CD4-positive, alpha-beta T cell (primary cell): ENCODE measurements at regions not wholly inside any gene's neighbourhood (a gene's known extent, or its start where the extent isn't known, plus 50 kb on each side); places are given as distances from the start of the nearest gene placed in this dataset.

ENCODE experiments used
- ATAC-seq: fragments of 200-7000 bp; cut with Tn5 transposase; one replicate; pipeline ENCODE4 v1.10.0; 2022; ENCODE audit warnings: mild to moderate bottlenecking; ENCODE audit not compliant: poor library complexity
- CTCF ChIA-PET: fragments of 350-600 bp; sonication (Branson Sonifier 250); formaldehyde crosslinking; loops from one replicate; lab custom pipeline; 2021; ENCODE audit warnings: antibody characterized with exemption, inconsistent platforms; lab: Charles Lee
- POLR2A ChIA-PET: fragments of 350-600 bp; sonication (Branson Sonifier 250); formaldehyde crosslinking; loops from one replicate; lab custom pipeline; 2021; ENCODE audit warnings: antibody characterized with exemption, inconsistent platforms; lab: Charles Lee
- DNase-seq, 14 experiments: peaks; one replicate each; pipeline ENCODE4 v3.0.0-alpha.2; 2013 to 2020; ENCODE audit warnings: mixed read lengths in 2 of 14
- H3K27ac ChIP-seq, 2 donors: one replicate each; pipeline versions ENCODE4 v1.5.1 to v1.7.0; 2013; ENCODE audit warnings: low read length in 2 of 2, low read depth in 1 of 2, mild to moderate bottlenecking in 1 of 2
- H3K27me3 ChIP-seq, 2 experiments: 1 replicate in 1 of 2; 2 replicates in 1 of 2; pipeline versions ENCODE4 v1.6.1 to v1.7.0; 2013; ENCODE audit warnings: low read length in 2 of 2, control low read depth in 1 of 2, mild to moderate bottlenecking in 1 of 2, moderate library complexity in 1 of 2; ENCODE audit not compliant: insufficient read depth in 2 of 2, control insufficient read depth in 1 of 2
- H3K36me3 ChIP-seq: one replicate; pipeline ENCODE4 v1.6.1; 2013; ENCODE audit warnings: low read length, control low read depth; ENCODE audit not compliant: insufficient read depth
- H3K4me1 ChIP-seq: one replicate; pipeline ENCODE4 v1.6.1; 2013; ENCODE audit warnings: low read length, control low read depth; ENCODE audit not compliant: insufficient read depth
- H3K4me3 ChIP-seq: one replicate; pipeline ENCODE4 v1.5.1; 2013; ENCODE audit warnings: mild to moderate bottlenecking, low read length, moderate library complexity
- H3K9me3 ChIP-seq, 2 experiments: 1 replicate in 1 of 2; 2 replicates in 1 of 2; pipeline versions ENCODE4 v1.6.1 to v1.7.0; 2013; ENCODE audit warnings: low read length in 2 of 2, mild to moderate bottlenecking in 2 of 2, control low read depth in 1 of 2, moderate library complexity in 1 of 2; ENCODE audit not compliant: control insufficient read depth in 1 of 2, insufficient read depth in 1 of 2
- H3K27ac Mint-ChIP-seq: one replicate; pipeline ENCODE4 v1.8.0; 2020; ENCODE audit warnings: mixed read lengths
- H3K27me3 Mint-ChIP-seq: one replicate; pipeline ENCODE4 v1.8.0; 2021; ENCODE audit warnings: mixed read lengths
- H3K36me3 Mint-ChIP-seq: one replicate; pipeline ENCODE4 v1.8.0; 2021; ENCODE audit warnings: low read depth, mixed read lengths
- H3K4me1 Mint-ChIP-seq: one replicate; pipeline ENCODE4 v1.8.0; 2021; ENCODE audit warnings: low read depth, mixed read lengths
- H3K4me3 Mint-ChIP-seq: one replicate; pipeline ENCODE4 v1.8.0; 2020; ENCODE audit warnings: mild to moderate bottlenecking, mixed read lengths
- H3K9me3 Mint-ChIP-seq: one replicate; pipeline ENCODE4 v1.8.0; 2020; ENCODE audit warnings: mixed read lengths
- intact Hi-C, 2 experiments: fragments of 100-400 bp; cut with DNase I in 1 of 2; cut with micrococcal nuclease in 1 of 2; formaldehyde crosslinking; loops; one replicate each; pipeline versions ENCODE4 v1.15.1 to v1.9.0; 2023 to 2025; cut with DNase I, micrococcal nuclease
- TF ChIP-seq, protein P1 (sequence below): fragments of 200-600 bp; IDR thresholded peaks from one replicate; pipeline ENCODE4 v1.8.0; 2022; ENCODE audit warnings: antibody characterized with exemption, mild to moderate bottlenecking

- no peaks in the 10 kb centered on the region for H3K36me3 ChIP-seq
- H3K4me1 Mint-ChIP-seq, result no peaks in the 10 kb centered on the region
- DNase-seq (no peak), ATAC-seq (no peak)
- no peak overlapping the region for H3K27ac ChIP-seq
- intact Hi-C loops, result no loop called here
- POLR2A ChIA-PET, result interaction anchor here (0.6 kb wide), 1 partner anchor 26 kb away, joined by 3 read pairs; no protein-coding TSS in a partner anchor
- H3K4me3 ChIP-seq, result no peak overlapping the region
- no peaks in the 10 kb centered on the region for H3K4me1 ChIP-seq
- TF ChIP-seq, protein P1, sequence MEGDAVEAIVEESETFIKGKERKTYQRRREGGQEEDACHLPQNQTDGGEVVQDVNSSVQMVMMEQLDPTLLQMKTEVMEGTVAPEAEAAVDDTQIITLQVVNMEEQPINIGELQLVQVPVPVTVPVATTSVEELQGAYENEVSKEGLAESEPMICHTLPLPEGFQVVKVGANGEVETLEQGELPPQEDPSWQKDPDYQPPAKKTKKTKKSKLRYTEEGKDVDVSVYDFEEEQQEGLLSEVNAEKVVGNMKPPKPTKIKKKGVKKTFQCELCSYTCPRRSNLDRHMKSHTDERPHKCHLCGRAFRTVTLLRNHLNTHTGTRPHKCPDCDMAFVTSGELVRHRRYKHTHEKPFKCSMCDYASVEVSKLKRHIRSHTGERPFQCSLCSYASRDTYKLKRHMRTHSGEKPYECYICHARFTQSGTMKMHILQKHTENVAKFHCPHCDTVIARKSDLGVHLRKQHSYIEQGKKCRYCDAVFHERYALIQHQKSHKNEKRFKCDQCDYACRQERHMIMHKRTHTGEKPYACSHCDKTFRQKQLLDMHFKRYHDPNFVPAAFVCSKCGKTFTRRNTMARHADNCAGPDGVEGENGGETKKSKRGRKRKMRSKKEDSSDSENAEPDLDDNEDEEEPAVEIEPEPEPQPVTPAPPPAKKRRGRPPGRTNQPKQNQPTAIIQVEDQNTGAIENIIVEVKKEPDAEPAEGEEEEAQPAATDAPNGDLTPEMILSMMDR, result no peak
- H3K36me3 Mint-ChIP-seq, result no peaks in the 10 kb centered on the region
- H3K27me3 Mint-ChIP-seq, result no peaks in the 10 kb centered on the region
- H3K27me3 ChIP-seq, result no peaks in the 10 kb centered on the region
- H3K9me3 Mint-ChIP-seq, result no peaks in the 10 kb centered on the region
- CTCF ChIA-PET, result no interaction called here
- H3K4me3 Mint-ChIP-seq, result no peak overlapping the region
- no peak overlapping the region for H3K27ac Mint-ChIP-seq
- no peaks in the 10 kb centered on the region for H3K9me3 ChIP-seq
Observed at GRCh38 chr4:178296669-178297068, 854.4 kb upstream of the AGA start.

DNA sequence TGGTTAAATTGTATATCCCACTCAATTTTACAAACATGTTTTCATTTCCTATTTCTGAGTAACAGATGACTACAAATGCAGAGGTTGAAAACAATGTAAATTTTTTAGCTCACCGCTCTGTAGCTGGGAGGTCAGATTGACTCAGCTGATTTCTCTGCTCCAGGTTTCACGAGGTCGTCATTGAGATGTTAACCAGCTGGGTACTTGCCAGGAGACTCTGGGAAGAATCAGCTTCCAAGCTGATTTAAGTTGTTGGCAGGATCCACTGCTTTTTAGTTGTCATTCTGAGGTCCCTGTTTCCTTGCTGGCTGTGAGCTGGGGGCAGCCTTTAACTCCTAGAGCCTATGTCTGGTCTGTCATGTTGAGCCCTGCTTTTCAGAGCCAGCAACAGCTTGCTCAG is 864.3 kb upstream of the AGA start:
- no peak overlapping the region for H3K4me3 Mint-ChIP-seq
- peaks cover 0 to 4% of the 10 kb centered on the region in 2 experiments for H3K9me3 ChIP-seq
- intact Hi-C loops, result no loop called here
- ChIA-PET CTCF (no interaction called here), POLR2A (no interaction called here)
- no peak for DNase-seq
- H3K27ac ChIP-seq, result no peak overlapping the region
- no peaks in the 10 kb centered on the region for H3K4me1 Mint-ChIP-seq
- ATAC-seq, result no peak
- no peaks in the 10 kb centered on the region for H3K9me3 Mint-ChIP-seq
- H3K36me3 ChIP-seq, result no peaks in the 10 kb centered on the region
- no peaks in the 10 kb centered on the region for H3K36me3 Mint-ChIP-seq
- no peaks in the 10 kb centered on the region for H3K27me3 Mint-ChIP-seq
- no peak overlapping the region for H3K27ac Mint-ChIP-seq
- H3K4me3 ChIP-seq, result no peak overlapping the region
- H3K27me3 ChIP-seq, result no peaks in the 10 kb centered on the region
- TF ChIP-seq, protein P1, result no peak
- H3K4me1 ChIP-seq, result no peaks in the 10 kb centered on the region

DNA sequence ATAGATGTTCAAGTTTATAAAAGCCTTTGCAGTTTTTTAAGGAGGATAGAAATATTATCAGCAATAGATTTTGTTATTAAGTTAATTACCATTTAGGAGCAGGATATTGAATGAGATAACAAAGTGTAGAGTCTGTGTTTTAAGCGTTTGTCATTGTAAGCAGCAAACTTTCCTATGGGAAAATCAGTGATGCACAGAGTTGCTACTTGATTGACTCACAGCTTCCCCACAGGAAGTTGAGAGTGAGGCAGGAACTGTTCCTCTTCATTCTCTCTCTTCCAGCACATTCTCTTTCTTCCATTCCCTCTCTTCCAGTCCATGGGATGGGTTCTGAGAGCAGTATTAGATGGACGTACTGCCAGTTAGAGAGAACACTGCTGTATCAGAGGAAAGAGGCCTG is 867.7 kb upstream of the AGA start:
- Histone ChIP-seq H3K4me1 (no peaks in the 10 kb centered on the region), H3K9me3 (no peaks in the 10 kb centered on the region), H3K4me3 (no peak overlapping the region), H3K27me3 (no peaks in the 10 kb centered on the region), H3K36me3 (no peaks in the 10 kb centered on the region), H3K27ac (no peak overlapping the region)
- no peaks in the 10 kb centered on the region for H3K27me3 Mint-ChIP-seq
- H3K27ac Mint-ChIP-seq, result no peak overlapping the region
- no peak overlapping the region for H3K4me3 Mint-ChIP-seq
- ATAC-seq, result no peak
- H3K36me3 Mint-ChIP-seq, result no peaks in the 10 kb centered on the region
- CTCF ChIA-PET, result no interaction called here
- intact Hi-C loops, result no loop called here
- no peaks in the 10 kb centered on the region for H3K9me3 Mint-ChIP-seq
- POLR2A ChIA-PET, result no interaction called here
- TF ChIP-seq, protein P1, result no peak
- H3K4me1 Mint-ChIP-seq, result no peaks in the 10 kb centered on the region
- no peak for DNase-seq
